ENCODE measurements at regions not wholly inside any gene's neighbourhood (a gene's known extent, or its start where the extent isn't known, plus 50 kb on each side); places are given as distances from the start of the nearest gene placed in this dataset.

- TF ChIP-seq CTCF (IDR thresholded peaks at IDR 0.05; ENCODE audit: low read depth, low read length, poor library complexity, severe bottlenecking): no peak
- no peak for TF ChIP-seq EZH2phosphoT487 (IDR thresholded peaks at IDR 0.05; ENCODE audit: borderline replicate concordance, low read length)
These were observed 193.4 kb upstream of the PREP start for GRCh38 chr6:105596284-105596755.

All from DOHH2 (cell line).